ENCODE measurements at regions not wholly inside any gene's neighbourhood (a gene's known extent, or its start where the extent isn't known, plus 50 kb on each side); places are given as distances from the start of the nearest gene placed in this dataset.

DNA sequence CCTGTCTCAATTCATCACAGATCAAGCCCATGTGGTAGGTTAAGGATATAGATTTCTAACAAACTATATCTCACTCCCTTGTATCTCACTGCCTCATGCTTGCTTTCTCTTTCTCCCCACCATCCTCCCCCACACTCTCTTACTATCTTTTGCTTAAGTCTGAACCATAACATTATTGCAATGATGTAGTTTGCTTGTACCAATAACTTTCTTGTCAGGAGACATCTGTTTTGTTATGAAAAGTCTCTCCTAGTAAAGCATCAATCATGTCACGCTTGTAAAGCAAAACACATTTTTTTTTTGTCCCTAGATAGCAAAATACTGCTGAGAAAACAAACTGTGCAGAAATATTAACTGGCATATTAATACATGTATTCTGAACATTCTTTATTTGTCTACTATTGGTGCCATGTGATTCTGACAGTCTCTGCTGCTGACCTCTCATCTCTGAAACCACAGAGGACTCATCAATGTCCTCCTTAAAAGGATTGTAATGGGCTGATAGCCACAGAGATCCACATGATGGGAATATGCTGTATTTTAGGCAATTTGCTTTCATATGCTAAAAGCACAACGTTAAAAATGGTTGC is 217.5 kb downstream of the VEGFC start:
- TF ChIP-seq EP300 (IDR thresholded peaks at IDR 0.05) (no peak), POLR2A (IDR thresholded peaks at IDR 0.05) (no peak)
- TF ChIP-seq, protein P1, sequence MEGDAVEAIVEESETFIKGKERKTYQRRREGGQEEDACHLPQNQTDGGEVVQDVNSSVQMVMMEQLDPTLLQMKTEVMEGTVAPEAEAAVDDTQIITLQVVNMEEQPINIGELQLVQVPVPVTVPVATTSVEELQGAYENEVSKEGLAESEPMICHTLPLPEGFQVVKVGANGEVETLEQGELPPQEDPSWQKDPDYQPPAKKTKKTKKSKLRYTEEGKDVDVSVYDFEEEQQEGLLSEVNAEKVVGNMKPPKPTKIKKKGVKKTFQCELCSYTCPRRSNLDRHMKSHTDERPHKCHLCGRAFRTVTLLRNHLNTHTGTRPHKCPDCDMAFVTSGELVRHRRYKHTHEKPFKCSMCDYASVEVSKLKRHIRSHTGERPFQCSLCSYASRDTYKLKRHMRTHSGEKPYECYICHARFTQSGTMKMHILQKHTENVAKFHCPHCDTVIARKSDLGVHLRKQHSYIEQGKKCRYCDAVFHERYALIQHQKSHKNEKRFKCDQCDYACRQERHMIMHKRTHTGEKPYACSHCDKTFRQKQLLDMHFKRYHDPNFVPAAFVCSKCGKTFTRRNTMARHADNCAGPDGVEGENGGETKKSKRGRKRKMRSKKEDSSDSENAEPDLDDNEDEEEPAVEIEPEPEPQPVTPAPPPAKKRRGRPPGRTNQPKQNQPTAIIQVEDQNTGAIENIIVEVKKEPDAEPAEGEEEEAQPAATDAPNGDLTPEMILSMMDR (IDR thresholded peaks at IDR 0.05) = no peak
